Caco-2 (cell line): ENCODE measurements at regions not wholly inside any gene's neighbourhood (a gene's known extent, or its start where the extent isn't known, plus 50 kb on each side); places are given as distances from the start of the nearest gene placed in this dataset.

Experiments
- BruUV-seq: library from RNA; stranded (reverse); fragments of 400-500 nt; replicated peaks from 2 replicates; lab custom pipeline; 2021; lab: Mats Ljungman, UMichigan
- CTCF ChIA-PET: fragments of 300-600 bp; sonication (Branson Sonifier 250); formaldehyde crosslinking; loops from one replicate; lab custom pipeline; 2022; ENCODE audit warnings: antibody characterized with exemption; lab: Charles Lee
- POLR2A ChIA-PET: fragments of 300-600 bp; sonication (Branson Sonifier 250); formaldehyde crosslinking; loops from one replicate; lab custom pipeline; 2022; ENCODE audit warnings: antibody characterized with exemption; lab: Charles Lee
- DNase-seq, 2 experiments: peaks; one replicate each; pipeline versions ENCODE4 v3.0.0 to v3.0.0-alpha.2; 2020 to 2022
- H3K27me3 ChIP-seq: replicated peaks from 2 replicates; pipeline ENCODE4 v1.6.0; 2011; ENCODE audit warnings: low read length; ENCODE audit not compliant: control insufficient read depth, insufficient read depth
- H3K36me3 ChIP-seq: 2 replicates; pipeline ENCODE4 v1.5.1; 2011; ENCODE audit warnings: low read length; ENCODE audit not compliant: control insufficient read depth, insufficient read depth
- H3K4me1 ChIP-seq: fragments of 250-450 bp; sonication (Bioruptor Pico); 2 replicates; pipeline ENCODE4 v1.5.1; 2020; ENCODE audit warnings: mild to moderate bottlenecking
- H3K4me3 ChIP-seq: 2 replicates; pipeline ENCODE4 v1.5.1; 2011; ENCODE audit warnings: low read depth, mild to moderate bottlenecking, control low read depth, low read length
- H3K9me3 ChIP-seq: fragments of 250-450 bp; sonication (Bioruptor Pico); 2 replicates; pipeline ENCODE4 v1.5.1; 2020; ENCODE audit warnings: mild to moderate bottlenecking, moderate library complexity
- H3K27ac Mint-ChIP-seq: one replicate; pipeline ENCODE4 v1.8.0; 2022; ENCODE audit warnings: mixed read lengths; ENCODE audit not compliant: unreplicated experiment
- H3K27me3 Mint-ChIP-seq: one replicate; pipeline ENCODE4 v1.8.0; 2022; ENCODE audit warnings: mixed read lengths; ENCODE audit not compliant: insufficient read depth, unreplicated experiment
- H3K36me3 Mint-ChIP-seq: one replicate; pipeline ENCODE4 v1.8.0; 2022; ENCODE audit warnings: mild to moderate bottlenecking, mixed read lengths; ENCODE audit not compliant: insufficient read depth, unreplicated experiment
- H3K4me1 Mint-ChIP-seq: one replicate; pipeline ENCODE4 v1.8.0; 2022; ENCODE audit warnings: low read depth, mixed read lengths; ENCODE audit not compliant: unreplicated experiment
- H3K4me3 Mint-ChIP-seq: one replicate; pipeline ENCODE4 v1.8.0; 2022; ENCODE audit warnings: mild to moderate bottlenecking, moderate library complexity, mixed read lengths; ENCODE audit not compliant: unreplicated experiment
- H3K9me3 Mint-ChIP-seq: one replicate; pipeline ENCODE4 v1.8.0; 2022; ENCODE audit warnings: mixed read lengths; ENCODE audit not compliant: unreplicated experiment
- CTCF ChIP-seq, 2 experiments: fragments of 200-600 bp in 1 of 2; IDR thresholded peaks; 1 replicate in 1 of 2; 2 replicates in 1 of 2; pipeline versions ENCODE4 v1.5.1 to v1.8.0; 2011 to 2022; ENCODE audit warnings: antibody characterized with exemption in 1 of 2, control low read depth in 1 of 2, inconsistent platforms in 1 of 2, low read depth in 1 of 2, low read length in 1 of 2, mild to moderate bottlenecking in 1 of 2, moderate library complexity in 1 of 2; ENCODE audit not compliant: insufficient read depth in 1 of 2, severe bottlenecking in 1 of 2, unreplicated experiment in 1 of 2
- intact Hi-C: fragments of 100-400 bp; cut with micrococcal nuclease; formaldehyde crosslinking; loops from one replicate; pipeline ENCODE4 v1.10.0; 2022; ENCODE audit not compliant: unreplicated experiment

GRCh38 chr9:14530366-14530765 lies 162.9 kb downstream of the ZDHHC21 start:
- Mint-ChIP-seq H3K27ac (no peak overlapping the region), H3K36me3 (no peaks in the 10 kb centered on the region), H3K4me1 (peaks cover 6% of the 10 kb centered on the region), H3K4me3 (no peak overlapping the region), H3K9me3 (no peaks in the 10 kb centered on the region), H3K27me3 (no peaks in the 10 kb centered on the region)
- H3K4me3 ChIP-seq: no peak overlapping the region
- no peaks in the 10 kb centered on the region for H3K9me3 ChIP-seq
- no peak for DNase-seq
- intact Hi-C loops: no loop called here
- no peak for TF ChIP-seq CTCF (IDR thresholded peaks at IDR 0.05; ENCODE audit: insufficient read depth in 1 of 2, low read depth in 1 of 2, low read length in 1 of 2, severe bottlenecking in 1 of 2, unreplicated experiment in 1 of 2)
- H3K4me1 ChIP-seq: peaks cover 3% of the 10 kb centered on the region; the same call in 1 of the 2 replicates
- ChIA-PET CTCF (no interaction called here), POLR2A (no interaction called here)
- BruUV-seq: no TSS peak
- no peaks in the 10 kb centered on the region for H3K36me3 ChIP-seq
- H3K27me3 ChIP-seq: no peaks in the 10 kb centered on the region

GRCh38 chr9:14529629-14530028 lies 163.6 kb downstream of the ZDHHC21 start:
- no TSS peak for BruUV-seq
- H3K4me1 ChIP-seq: peaks cover 3% of the 10 kb centered on the region; the same call in 1 of the 2 replicates
- Mint-ChIP-seq H3K36me3 (no peaks in the 10 kb centered on the region), H3K27me3 (no peaks in the 10 kb centered on the region), H3K4me3 (no peak overlapping the region), H3K9me3 (no peaks in the 10 kb centered on the region), H3K27ac (no peak overlapping the region), H3K4me1 (peaks cover 6% of the 10 kb centered on the region)
- no peak for TF ChIP-seq CTCF (IDR thresholded peaks at IDR 0.05; ENCODE audit: insufficient read depth in 1 of 2, low read depth in 1 of 2, low read length in 1 of 2, severe bottlenecking in 1 of 2, unreplicated experiment in 1 of 2)
- H3K36me3 ChIP-seq: no peaks in the 10 kb centered on the region
- ChIA-PET POLR2A (no interaction called here), CTCF (no interaction called here)
- H3K27me3 ChIP-seq: no peaks in the 10 kb centered on the region
- no peaks in the 10 kb centered on the region for H3K9me3 ChIP-seq
- intact Hi-C loops: no loop called here
- no peak for DNase-seq
- no peak overlapping the region for H3K4me3 ChIP-seq

- CTCF ChIA-PET: no interaction called here
- H3K9me3 Mint-ChIP-seq: no peaks in the 10 kb centered on the region
- POLR2A ChIA-PET: no interaction called here
- H3K4me3 ChIP-seq: no peak overlapping the region
- intact Hi-C loops: no loop called here
- no peaks in the 10 kb centered on the region for H3K27me3 Mint-ChIP-seq
- TF ChIP-seq CTCF (IDR thresholded peaks at IDR 0.05; ENCODE audit: insufficient read depth in 1 of 2, low read depth in 1 of 2, low read length in 1 of 2, severe bottlenecking in 1 of 2, unreplicated experiment in 1 of 2): no peak
- H3K27ac Mint-ChIP-seq: no peak overlapping the region
- no peak overlapping the region for H3K4me3 Mint-ChIP-seq
- H3K36me3 Mint-ChIP-seq: no peaks in the 10 kb centered on the region
- peaks cover 6% of the 10 kb centered on the region for H3K4me1 Mint-ChIP-seq
- no peaks in the 10 kb centered on the region for H3K27me3 ChIP-seq
- BruUV-seq: no TSS peak
- no peaks in the 10 kb centered on the region for H3K36me3 ChIP-seq
- no peaks in the 10 kb centered on the region for H3K9me3 ChIP-seq
- DNase-seq: no peak
- H3K4me1 ChIP-seq: peaks cover 3% of the 10 kb centered on the region; the same call in 1 of the 2 replicates
Observed at GRCh38 chr9:14529054-14529453, 164.2 kb downstream of the ZDHHC21 start.
